H1 (cell line): ENCODE measurements at regions not wholly inside any gene's neighbourhood (a gene's known extent, or its start where the extent isn't known, plus 50 kb on each side); places are given as distances from the start of the nearest gene placed in this dataset.

Source experiments
- EZH2 ChIP-seq: fragments of 200-600 bp; sonication (generic); IDR thresholded peaks from 2 replicates; pipeline ENCODE4 v1.7.1; 2012; ENCODE audit warnings: low read depth, mild to moderate bottlenecking, moderate library complexity, low read length, inconsistent platforms; ENCODE audit not compliant: severe bottlenecking
- GABPA ChIP-seq: IDR thresholded peaks from 2 replicates; pipeline ENCODE4 v1.6.1; 2011; ENCODE audit warnings: mild to moderate bottlenecking, low read length, moderate library complexity, borderline replicate concordance; ENCODE audit not compliant: insufficient read depth
- GTF2F1 ChIP-seq: IDR thresholded peaks from 2 replicates; pipeline ENCODE4 v1.6.1; 2012; ENCODE audit warnings: low read depth, low read length, improper control_type of control experiment, borderline replicate concordance
- KDM1A ChIP-seq: fragments of 200-600, 300-600 bp; sonication (generic); IDR thresholded peaks from 2 replicates; pipeline ENCODE4 v1.7.1; 2016; ENCODE audit warnings: mild to moderate bottlenecking, low read length, borderline replicate concordance
- POLR2A ChIP-seq, 2 experiments: IDR thresholded peaks; 1 replicate in 1 of 2; 2 replicates in 1 of 2; pipeline ENCODE4 v1.6.1; 2011; ENCODE audit warnings: low read depth in 2 of 2, low read length in 2 of 2, mild to moderate bottlenecking in 2 of 2; ENCODE audit errors: control extremely low read depth in 1 of 2
- POLR2AphosphoS5 ChIP-seq: IDR thresholded peaks from 2 replicates; pipeline ENCODE4 v1.6.1; 2011; ENCODE audit warnings: low read depth, low read length
- RAD21 ChIP-seq, 2 experiments: IDR thresholded peaks in 1 of 2; conservative IDR thresholded peaks in 1 of 2; 2 replicates each; pipeline ENCODE4 v1.6.1; 2011; ENCODE audit warnings: low read depth in 2 of 2, low read length in 2 of 2, improper control_type of control experiment in 1 of 2, inconsistent platforms in 1 of 2, mild to moderate bottlenecking in 1 of 2, moderate library complexity in 1 of 2
- TF ChIP-seq, protein P1 (sequence below), 3 experiments: IDR thresholded peaks; 1 replicate in 2 of 3; 2 replicates in 1 of 3; pipeline versions ENCODE4 v1.5.1 to v1.6.1; 2011; ENCODE audit warnings: low read length in 3 of 3, mild to moderate bottlenecking in 3 of 3, inconsistent platforms in 2 of 3, low read depth in 1 of 3, moderate library complexity in 1 of 3; ENCODE audit not compliant: insufficient read depth in 1 of 3; ENCODE audit errors: control extremely low read depth in 1 of 3
- TF ChIP-seq, protein P2 (sequence below): IDR thresholded peaks from 2 replicates; pipeline ENCODE4 v1.6.1; 2012; ENCODE audit warnings: low read length, inconsistent platforms

DNA sequence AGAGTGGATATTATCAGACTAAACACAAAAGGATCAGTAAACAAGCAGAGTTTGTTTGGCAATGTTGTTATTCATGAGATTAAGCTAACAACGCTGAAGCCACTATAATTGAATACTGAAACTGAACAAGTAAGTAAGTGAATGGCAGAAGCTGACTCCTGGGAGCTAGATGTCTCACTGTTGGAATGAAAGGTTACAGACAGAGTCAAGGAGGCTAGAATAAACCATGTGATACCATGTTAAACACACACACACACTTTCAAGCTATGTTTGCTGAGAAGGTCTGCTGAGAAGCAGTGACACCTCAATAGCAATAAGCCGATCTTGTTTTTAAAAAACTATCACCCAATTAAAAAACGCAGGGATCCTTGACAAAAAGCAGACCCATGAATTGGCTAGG lies 1609.4 kb upstream of the MIR17HG start:
- TF ChIP-seq, protein P1, sequence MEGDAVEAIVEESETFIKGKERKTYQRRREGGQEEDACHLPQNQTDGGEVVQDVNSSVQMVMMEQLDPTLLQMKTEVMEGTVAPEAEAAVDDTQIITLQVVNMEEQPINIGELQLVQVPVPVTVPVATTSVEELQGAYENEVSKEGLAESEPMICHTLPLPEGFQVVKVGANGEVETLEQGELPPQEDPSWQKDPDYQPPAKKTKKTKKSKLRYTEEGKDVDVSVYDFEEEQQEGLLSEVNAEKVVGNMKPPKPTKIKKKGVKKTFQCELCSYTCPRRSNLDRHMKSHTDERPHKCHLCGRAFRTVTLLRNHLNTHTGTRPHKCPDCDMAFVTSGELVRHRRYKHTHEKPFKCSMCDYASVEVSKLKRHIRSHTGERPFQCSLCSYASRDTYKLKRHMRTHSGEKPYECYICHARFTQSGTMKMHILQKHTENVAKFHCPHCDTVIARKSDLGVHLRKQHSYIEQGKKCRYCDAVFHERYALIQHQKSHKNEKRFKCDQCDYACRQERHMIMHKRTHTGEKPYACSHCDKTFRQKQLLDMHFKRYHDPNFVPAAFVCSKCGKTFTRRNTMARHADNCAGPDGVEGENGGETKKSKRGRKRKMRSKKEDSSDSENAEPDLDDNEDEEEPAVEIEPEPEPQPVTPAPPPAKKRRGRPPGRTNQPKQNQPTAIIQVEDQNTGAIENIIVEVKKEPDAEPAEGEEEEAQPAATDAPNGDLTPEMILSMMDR (IDR thresholded peaks at IDR 0.05; ENCODE audit: control extremely low read depth in 1 of 3, insufficient read depth in 1 of 3, low read depth in 1 of 3, low read length in 3 of 3): no peak
- TF ChIP-seq POLR2AphosphoS5: no peak
- TF ChIP-seq RAD21 (IDR thresholded peaks at IDR 0.05 in 1 of 2, conservative IDR thresholded peaks at IDR 0.05 in 1 of 2; ENCODE audit: low read depth in 2 of 2, low read length in 2 of 2): no peak
- TF ChIP-seq EZH2: no peak
- TF ChIP-seq KDM1A: no peak
- TF ChIP-seq, protein P2, sequence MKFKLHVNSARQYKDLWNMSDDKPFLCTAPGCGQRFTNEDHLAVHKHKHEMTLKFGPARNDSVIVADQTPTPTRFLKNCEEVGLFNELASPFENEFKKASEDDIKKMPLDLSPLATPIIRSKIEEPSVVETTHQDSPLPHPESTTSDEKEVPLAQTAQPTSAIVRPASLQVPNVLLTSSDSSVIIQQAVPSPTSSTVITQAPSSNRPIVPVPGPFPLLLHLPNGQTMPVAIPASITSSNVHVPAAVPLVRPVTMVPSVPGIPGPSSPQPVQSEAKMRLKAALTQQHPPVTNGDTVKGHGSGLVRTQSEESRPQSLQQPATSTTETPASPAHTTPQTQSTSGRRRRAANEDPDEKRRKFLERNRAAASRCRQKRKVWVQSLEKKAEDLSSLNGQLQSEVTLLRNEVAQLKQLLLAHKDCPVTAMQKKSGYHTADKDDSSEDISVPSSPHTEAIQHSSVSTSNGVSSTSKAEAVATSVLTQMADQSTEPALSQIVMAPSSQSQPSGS: no peak
- no peak for TF ChIP-seq POLR2A (IDR thresholded peaks at IDR 0.05; ENCODE audit: control extremely low read depth in 1 of 2, low read depth in 2 of 2, low read length in 2 of 2)
- TF ChIP-seq GTF2F1: no peak
- TF ChIP-seq GABPA: no peak
